IMR-90 (cell line): ENCODE measurements at regions not wholly inside any gene's neighbourhood (a gene's known extent, or its start where the extent isn't known, plus 50 kb on each side); places are given as distances from the start of the nearest gene placed in this dataset.

Experiments
- POLR2A ChIP-seq: IDR thresholded peaks from 2 replicates; pipeline ENCODE4 v1.6.1; 2012; ENCODE audit warnings: mild to moderate bottlenecking, low read depth, low read length
- RFX5 ChIP-seq: IDR thresholded peaks from 2 replicates; pipeline ENCODE4 v1.8.0; 2012; ENCODE audit warnings: low read depth, mild to moderate bottlenecking, low read length, moderate library complexity

GRCh38 chr10:69697006-69697405 is 67.0 kb downstream of the FAM241B start:
- TF ChIP-seq RFX5, result no peak
- TF ChIP-seq POLR2A, result no peak
